Activated T-cell treated with anti-CD3 and anti-CD28 coated beads, Interleukin-2, amount 50 U/mL, for 48 hours (primary cell): ENCODE measurements at regions not wholly inside any gene's neighbourhood (a gene's known extent, or its start where the extent isn't known, plus 50 kb on each side); places are given as distances from the start of the nearest gene placed in this dataset.

Source experiments
- DNase-seq, 2 experiments: peaks; one replicate each; pipeline ENCODE4 v3.0.0-alpha.2; 2020

DNA sequence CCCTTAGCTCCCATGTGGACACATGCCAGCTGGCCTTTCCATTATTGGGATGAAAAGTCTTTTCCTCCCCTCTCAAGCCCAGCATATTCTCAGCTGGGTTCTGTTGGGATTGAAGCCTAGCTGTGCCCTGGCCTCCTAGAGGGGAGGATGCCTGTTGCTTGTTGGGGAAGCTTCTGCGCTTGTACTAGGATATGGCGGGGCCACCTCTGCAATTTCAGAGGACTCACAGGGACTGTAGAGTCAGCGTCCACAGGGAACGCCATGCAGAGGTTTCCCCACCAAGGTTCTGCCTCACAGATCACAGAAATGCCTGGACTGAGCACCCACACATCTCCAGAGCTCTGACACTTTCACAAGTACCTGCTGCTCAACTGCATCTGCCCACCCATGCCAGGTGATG, 288.7 kb upstream of the FOXQ1 start:
- DNase-seq, result no peak

DNA sequence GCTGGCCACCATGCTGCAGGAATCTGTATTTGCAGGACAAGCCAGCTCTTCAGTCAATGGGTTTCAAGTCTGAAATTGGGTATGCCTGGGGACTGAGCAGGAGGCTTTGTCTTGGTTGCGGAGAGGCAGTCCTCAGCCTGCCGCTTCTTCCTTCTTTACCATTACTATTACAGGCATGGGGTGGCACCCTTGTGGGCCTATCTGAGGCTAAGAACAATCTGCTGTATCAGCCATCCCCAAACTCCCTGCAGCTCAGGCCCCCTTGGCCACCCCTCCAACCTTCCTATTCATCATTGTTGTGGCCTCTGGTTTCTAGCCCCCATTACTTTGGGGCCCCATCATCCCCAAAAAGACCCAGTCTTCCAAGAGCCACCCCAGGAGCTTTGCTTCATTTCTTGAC, 289.2 kb upstream of the FOXQ1 start:
- no peak for DNase-seq

DNA sequence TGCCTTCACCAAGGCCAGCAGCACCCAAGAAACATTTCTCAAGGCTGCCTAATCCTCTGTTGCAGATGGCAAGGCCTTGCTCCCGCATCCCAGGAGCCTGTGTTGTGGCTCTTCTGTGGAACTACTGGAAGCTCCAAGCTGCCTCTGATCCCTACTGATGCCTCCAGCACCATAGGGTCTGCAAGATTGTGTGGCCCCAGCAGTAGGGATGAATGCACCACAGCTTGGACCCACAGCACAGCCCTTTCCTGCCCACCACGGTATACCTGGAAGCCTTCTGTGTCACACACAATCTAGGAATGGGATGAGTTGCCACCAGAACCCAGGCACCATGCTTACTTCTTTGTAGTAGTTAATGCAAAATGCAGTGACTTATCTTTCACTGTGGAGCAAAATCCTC, 291.1 kb upstream of the FOXQ1 start:
- DNase-seq, result no peak

- DNase-seq, result no peak
Measured at GRCh38 chr6:1020133-1020532, 291.8 kb upstream of the FOXQ1 start.

DNA sequence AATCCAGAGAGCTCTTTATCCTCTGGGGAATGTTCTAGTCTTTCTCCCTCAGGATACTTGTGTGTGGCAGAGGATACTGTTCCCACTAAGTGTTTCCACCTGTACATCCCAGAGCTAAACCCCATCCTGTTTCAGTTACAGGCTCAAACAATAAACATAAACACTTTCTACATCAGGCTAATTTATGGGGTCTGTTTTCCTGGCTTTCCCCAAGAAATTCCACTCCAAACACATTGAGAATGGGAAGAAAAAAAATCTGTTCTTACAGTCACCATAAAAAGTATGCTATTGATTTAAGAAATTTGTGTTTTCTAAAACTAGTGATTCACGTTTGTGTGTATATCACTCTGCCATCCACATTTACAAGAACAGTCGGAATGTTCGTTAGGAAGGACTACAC, 293.9 kb upstream of the FOXQ1 start:
- no peak for DNase-seq

DNA sequence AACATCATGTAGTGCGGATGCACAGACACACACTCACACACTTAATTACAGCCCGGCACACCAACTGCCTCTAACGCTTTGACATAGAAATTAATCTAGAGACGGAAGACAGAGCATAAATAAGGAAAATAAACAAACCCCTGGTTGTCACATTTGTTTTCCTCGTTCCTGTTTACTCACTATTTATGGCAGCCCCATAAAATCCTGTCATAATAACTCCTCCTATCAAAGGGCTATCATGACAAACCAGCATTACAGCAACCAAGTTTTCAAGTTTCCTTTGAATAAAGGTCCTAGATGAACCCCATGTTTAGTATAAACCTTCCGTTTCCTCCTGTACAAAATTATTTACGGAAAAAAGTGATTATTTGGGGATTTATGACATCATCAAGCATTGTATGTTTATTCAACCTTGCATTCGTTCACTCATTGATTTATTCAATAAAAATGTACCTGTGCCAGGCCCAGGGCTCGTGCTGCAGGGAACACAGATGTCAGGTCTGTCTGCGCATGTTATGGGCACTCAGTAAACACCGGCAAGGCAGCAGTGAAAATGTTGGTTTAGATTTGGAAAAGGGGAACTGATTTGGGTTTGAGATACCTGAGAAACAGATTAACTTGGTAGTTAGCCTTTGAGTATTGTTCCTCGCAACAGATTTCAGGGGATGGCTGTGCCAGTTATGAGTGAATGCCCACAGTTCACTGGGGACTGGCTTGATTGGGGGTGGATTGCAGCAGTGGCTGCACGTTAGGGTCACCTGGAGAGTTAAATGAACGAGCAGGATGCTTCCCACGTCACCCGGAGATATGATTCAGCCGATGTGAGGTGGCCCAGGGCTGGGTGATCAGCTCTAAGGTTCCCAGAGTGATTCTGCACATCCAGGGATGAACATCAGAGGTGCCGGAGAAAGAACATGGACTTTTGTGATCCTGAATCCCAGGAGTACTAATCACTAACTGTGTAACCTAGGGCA, 295.3 kb upstream of the FOXQ1 start:
- no peak for DNase-seq

DNA sequence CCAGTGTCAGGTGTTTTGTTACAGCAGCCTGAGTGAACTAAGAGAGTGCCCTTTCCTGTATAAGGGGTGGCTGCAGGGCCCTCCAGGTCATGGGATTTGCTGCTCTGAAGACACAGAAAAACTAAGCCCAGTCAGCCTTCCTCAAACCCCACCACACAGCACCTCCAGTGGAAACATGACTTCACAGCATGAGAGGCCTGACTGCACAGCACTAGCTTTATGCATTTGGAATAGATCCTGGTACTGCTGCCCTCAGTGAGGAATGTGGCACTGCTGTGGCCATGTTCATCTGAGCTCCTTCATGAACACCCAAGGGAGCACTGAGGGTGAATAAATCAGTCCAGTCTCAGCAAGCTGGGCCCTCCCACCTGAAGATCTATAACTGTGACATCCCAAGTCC, 296.1 kb upstream of the FOXQ1 start:
- no peak for DNase-seq

DNA sequence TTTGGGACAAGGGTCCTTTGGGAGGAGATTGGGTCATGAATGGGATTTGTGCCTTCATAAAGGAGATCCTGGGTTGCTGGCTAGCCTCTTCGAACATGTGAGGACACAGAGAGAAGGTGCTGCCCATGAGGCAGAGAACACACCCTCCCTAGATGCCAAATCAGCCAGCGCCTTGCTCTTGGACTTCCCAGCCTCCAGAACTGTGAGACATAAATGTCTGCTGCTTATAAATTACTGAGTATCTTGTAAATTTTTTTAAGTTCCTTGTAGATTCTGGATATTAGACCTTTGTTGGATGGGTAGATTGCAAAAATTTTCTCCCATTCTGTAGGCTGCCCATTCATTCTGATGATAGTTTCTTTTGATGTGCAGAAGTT, 297.5 kb upstream of the FOXQ1 start:
- no peak for DNase-seq

DNA sequence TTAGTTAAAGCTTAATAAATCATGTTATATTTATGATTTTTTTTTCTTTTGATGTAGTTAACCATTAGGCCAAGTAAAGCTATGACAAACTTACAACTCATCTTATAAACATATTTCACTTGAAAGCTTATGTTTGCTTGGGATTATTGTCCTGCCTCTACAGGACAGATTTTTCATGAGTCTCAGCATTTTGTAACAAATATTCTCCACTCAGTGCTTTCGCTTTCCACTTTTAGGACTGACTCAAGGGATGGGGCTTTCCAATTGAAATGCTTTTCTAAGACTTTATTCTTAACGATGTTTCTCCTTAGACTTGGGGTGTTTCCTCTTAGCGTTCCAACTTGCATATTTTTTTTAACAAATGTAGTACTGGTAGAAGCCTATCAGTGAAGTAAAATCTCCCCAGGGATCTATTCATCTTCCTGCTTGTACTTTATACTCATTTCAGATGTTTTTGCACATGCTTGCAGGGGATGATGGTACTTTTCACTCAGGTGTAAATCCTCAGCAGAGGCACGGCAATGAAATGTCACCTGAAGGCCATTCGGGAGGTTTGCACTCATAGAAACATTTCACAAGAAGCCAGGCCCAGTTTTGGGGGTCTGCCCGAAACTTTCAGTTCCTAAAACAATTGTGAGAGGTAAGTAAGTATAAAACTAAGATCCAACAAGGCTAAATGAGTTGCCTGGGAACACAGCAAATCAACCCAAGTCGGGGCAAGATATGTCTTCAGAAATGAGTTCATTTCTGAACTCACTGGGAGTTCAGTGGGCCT, 298.1 kb upstream of the FOXQ1 start:
- DNase-seq, result no peak

- no peak for DNase-seq
Measured at GRCh38 chr6:1009103-1009502, 302.8 kb upstream of the FOXQ1 start.

DNA sequence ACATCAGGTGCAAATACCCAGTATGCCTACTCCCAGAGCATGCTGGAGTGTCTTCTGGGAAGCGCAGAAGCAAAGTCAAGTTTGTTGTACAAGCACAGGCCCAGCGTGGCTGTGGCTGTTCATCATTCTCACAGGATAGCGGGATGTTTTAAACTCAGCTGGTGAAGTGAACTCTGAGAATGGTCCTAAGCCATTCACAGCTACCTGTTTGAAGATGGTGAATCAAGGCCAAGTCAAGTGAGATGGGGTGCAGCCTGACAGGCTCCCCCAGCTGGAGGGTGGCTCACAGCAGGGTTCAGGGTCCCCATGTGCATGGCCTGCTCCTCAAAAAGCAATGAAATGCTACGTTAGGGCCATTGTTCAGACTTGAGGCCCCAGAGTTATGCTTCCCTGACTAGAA, 304.7 kb upstream of the FOXQ1 start:
- no peak for DNase-seq

GRCh38 chr6:1004885-1005630, 306.8 kb upstream of the FOXQ1 start:
- DNase-seq, result no peak

- DNase-seq, result no peak
Measured at GRCh38 chr6:1003394-1004160, 308.3 kb upstream of the FOXQ1 start.

DNA sequence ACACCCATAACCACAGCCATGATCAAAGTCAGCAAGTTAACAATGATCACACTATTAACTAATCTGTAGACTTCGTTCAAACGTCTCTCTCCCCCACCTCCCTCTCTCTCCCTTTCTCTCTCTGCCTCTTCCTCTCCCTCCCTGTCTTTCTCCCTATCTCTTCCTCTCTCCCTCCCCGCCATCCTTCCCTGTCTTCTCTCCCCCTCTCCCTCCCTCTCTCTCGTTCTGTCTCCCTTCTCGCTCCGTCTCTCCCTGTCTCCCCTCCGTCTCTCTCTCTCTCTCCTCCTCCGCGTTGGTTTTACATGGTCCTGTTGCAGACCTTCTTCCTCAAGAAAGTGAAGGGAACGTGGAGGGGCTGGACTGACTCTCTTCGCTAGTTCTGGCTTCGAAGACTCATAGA, 308.9 kb upstream of the FOXQ1 start:
- no peak for DNase-seq

- no peak for DNase-seq
Measured at GRCh38 chr6:1001655-1002349, 308.9 kb upstream of the EXOC2 start.

GRCh38 chr6:999552-999951, 306.6 kb upstream of the EXOC2 start:
- DNase-seq, result no peak

DNA sequence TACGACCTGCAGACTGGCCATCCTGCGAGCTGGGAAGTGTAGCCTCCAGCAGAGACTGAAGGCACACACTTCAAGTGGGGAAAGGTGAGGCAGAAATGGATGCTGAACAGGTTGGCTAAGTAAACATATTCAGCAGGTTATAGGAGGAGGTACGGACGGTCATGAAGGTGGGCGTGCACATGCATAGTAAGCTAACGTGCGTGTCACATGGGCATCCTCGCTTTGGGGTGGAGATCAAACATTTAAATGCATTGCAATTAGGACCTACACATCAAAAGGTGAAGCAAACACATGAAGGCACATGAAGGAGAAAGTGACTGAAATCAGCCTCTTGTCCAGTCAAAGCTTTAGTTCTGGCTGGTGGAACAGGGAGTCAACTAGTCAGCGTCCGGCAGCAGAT, 305.6 kb upstream of the EXOC2 start:
- DNase-seq, result no peak

DNA sequence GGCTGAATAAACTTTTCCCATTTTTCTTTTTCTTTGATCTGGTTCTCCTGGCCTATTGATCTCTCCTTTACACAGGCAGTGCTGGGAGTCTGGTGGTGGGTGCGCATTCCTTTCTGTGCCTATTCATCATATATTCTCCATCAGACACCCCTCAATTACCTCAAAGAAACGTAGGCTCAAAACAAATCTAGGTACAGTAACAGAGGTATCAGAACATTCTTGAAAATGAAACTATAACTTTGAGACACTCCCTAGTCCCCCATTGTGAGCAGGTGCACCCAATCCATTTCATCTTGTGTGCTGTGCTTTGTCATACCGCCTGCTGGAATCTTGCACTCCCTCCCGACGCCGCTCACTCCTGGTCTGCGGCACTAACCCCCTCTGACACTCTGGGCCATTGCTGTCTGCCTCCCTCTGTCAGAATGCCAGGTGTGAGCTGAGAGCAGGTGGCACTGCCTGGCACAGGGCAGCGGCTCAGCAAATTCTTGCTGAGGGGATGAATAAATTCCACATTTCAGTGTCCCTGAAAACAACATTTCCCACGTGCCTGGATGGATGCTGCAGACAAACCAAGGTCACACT, 303.4 kb upstream of the EXOC2 start:
- no peak for DNase-seq

DNA sequence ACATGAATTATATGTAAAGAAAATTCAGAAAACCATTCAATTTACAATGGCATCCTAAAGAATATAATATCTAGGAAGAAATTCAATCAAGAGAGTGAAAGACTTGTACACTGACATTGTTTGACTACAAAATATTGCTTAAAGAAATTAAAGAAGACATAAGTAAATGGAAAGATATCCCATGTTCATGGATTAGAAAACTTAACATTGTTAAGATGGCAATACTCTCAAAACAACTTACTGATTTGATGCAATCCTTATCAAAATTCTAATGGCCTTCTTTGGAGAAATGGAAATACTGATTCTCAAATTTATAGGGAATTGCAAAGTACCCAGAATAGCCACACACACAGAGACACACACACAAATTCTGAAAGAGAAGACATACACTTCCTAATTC, 298.3 kb upstream of the EXOC2 start:
- DNase-seq, result no peak

DNA sequence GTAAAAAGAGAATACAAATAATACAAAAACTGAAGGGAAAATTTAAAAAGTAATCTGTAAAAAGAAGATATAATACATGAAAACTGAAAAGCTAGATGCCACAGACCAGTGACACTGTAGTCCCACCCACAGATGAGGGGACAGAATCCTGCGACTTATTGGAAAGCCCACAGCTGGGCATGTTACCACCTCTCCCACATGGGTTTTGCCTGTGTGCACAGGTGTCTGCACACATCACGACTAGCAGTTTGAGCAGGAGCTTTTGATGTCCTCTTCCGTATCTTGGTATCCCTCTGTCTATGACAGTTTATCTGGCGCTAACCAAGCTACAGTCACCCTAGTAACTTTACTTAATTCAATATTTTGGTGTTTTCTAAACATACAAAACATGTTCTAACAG, 291.1 kb upstream of the EXOC2 start:
- DNase-seq, result no peak

DNA sequence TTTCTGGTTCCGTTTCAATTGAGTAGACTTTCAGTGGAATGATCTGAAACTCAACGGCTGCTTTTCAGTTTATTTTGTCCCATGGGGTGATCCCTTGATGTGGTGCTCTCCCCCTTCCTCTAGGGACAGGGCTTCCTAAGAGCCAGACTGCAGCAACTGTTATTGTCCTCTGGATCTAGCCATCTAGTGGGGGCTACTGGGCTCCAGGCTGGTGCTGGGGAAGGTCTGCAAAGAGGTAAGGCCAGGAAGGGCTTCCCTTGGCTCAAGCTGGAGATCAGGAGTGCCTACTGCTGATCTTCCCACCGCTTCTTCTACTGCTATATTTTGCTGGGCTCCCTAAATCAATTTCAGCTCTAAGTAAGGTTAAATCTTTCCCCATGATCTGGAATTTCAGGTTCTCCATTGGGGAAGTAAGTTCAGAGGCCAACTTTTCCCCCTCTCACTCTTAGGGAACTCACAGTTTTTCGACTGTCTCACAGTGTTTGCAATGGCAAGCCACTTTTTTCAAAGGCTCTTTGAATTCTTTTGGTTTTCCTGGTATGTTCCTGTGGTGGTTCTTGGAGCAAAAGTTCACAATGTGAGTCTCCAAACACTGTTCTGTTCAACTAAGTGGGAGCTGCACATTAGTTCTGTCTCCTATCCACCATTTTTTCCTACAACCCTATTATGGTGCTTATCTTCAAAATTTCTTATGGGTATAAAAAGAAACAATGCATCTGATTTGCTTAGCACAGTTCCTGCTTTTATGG, 286.2 kb upstream of the EXOC2 start:
- DNase-seq, result no peak
